ENCODE measurements at regions not wholly inside any gene's neighbourhood (a gene's known extent, or its start where the extent isn't known, plus 50 kb on each side); places are given as distances from the start of the nearest gene placed in this dataset.

- DNase-seq (ENCODE audit: low read depth) = no peak
Observed at GRCh38 chrX:76228499-76228898, 55.6 kb downstream of the PBDC1 start.

GRCh38 chrX:76248901-76249300 is 76.0 kb downstream of the PBDC1 start:
- no peak for DNase-seq (ENCODE audit: low read depth)

GRCh38 chrX:76253432-76253831 is 80.6 kb downstream of the PBDC1 start:
- peak; percentile 25 for DNase-seq (ENCODE audit: low read depth)

- DNase-seq (ENCODE audit: low read depth) = peak; percentile 18
Observed at GRCh38 chrX:76279007-76279406, 106.1 kb downstream of the PBDC1 start.
